RWPE2 (cell line): ENCODE measurements at regions not wholly inside any gene's neighbourhood (a gene's known extent, or its start where the extent isn't known, plus 50 kb on each side); places are given as distances from the start of the nearest gene placed in this dataset.

Experiments used
- ATAC-seq: fragments of 200-7000 bp; cut with Tn5 transposase; 3 replicates; pipeline ENCODE4 v1.9.1; 2021; ENCODE audit warnings: low read depth
- DNase-seq: peaks from one replicate; pipeline ENCODE4 v3.0.0-alpha.2; 2020; ENCODE audit warnings: low spot score
- H3K27ac ChIP-seq: fragments of 450-650 bp; 2 replicates; pipeline ENCODE4 v1.5.1; 2017; ENCODE audit warnings: mild to moderate bottlenecking; ENCODE audit not compliant: poor library complexity, severe bottlenecking
- H3K27me3 ChIP-seq: fragments of 250-450 bp; sonication (Bioruptor Pico); 2 replicates; pipeline ENCODE4 v1.5.1; 2021; ENCODE audit warnings: mild to moderate bottlenecking, moderate library complexity; ENCODE audit not compliant: insufficient read depth, poor library complexity, severe bottlenecking
- H3K36me3 ChIP-seq: fragments of 250-450 bp; sonication (Bioruptor Pico); 2 replicates; pipeline ENCODE4 v1.5.1; 2020; ENCODE audit warnings: low read depth, mild to moderate bottlenecking, moderate library complexity
- H3K4me1 ChIP-seq: fragments of 250-450 bp; sonication (Bioruptor Pico); 2 replicates; pipeline ENCODE4 v1.5.1; 2021; ENCODE audit warnings: mild to moderate bottlenecking, moderate library complexity; ENCODE audit not compliant: insufficient read depth, poor library complexity, severe bottlenecking
- H3K4me3 ChIP-seq: fragments of 250-450 bp; sonication (Bioruptor Pico); 2 replicates; pipeline ENCODE4 v1.5.1; 2021; ENCODE audit warnings: mild to moderate bottlenecking, moderate library complexity; ENCODE audit not compliant: severe bottlenecking
- H3K9me3 ChIP-seq: fragments of 250-450 bp; sonication (Bioruptor Pico); 2 replicates; pipeline ENCODE4 v1.5.1; 2021; ENCODE audit warnings: mild to moderate bottlenecking, moderate library complexity; ENCODE audit not compliant: severe bottlenecking
- CTCF ChIP-seq: fragments of 450-650 bp; IDR thresholded peaks from one replicate; pipeline ENCODE4 v1.5.1; 2017; ENCODE audit warnings: mild to moderate bottlenecking, moderate library complexity; ENCODE audit not compliant: poor library complexity, severe bottlenecking

- no peaks in the 10 kb centered on the region for H3K9me3 ChIP-seq
- H3K4me3 ChIP-seq, result no peak overlapping the region
- H3K36me3 ChIP-seq, result no peaks in the 10 kb centered on the region
- TF ChIP-seq CTCF, result no peak
- DNase-seq, result no peak
- peak; percentile 78 for ATAC-seq
- H3K4me1 ChIP-seq, result no peaks in the 10 kb centered on the region
- H3K27me3 ChIP-seq, result no peaks in the 10 kb centered on the region
- H3K27ac ChIP-seq, result no peak overlapping the region
These were observed 605.5 kb downstream of the EPHA4 start for GRCh38 chr2:220966636-220967035.

GRCh38 chr2:220969348-220969747, 602.8 kb downstream of the EPHA4 start:
- H3K4me3 ChIP-seq, result no peak overlapping the region
- no peaks in the 10 kb centered on the region for H3K27me3 ChIP-seq
- ATAC-seq, result peak; percentile 25; the same call in 1 of the 3 replicates
- no peak for TF ChIP-seq CTCF
- H3K27ac ChIP-seq, result no peak overlapping the region
- no peak for DNase-seq
- no peaks in the 10 kb centered on the region for H3K9me3 ChIP-seq
- no peaks in the 10 kb centered on the region for H3K4me1 ChIP-seq
- H3K36me3 ChIP-seq, result no peaks in the 10 kb centered on the region

GRCh38 chr2:220980966-220981675, 591.0 kb downstream of the EPHA4 start:
- DNase-seq (no peak), ATAC-seq (no peak)
- H3K27me3 ChIP-seq, result no peaks in the 10 kb centered on the region
- no peaks in the 10 kb centered on the region for H3K36me3 ChIP-seq
- H3K4me3 ChIP-seq, result no peak overlapping the region
- H3K9me3 ChIP-seq, result no peaks in the 10 kb centered on the region
- H3K4me1 ChIP-seq, result no peaks in the 10 kb centered on the region
- TF ChIP-seq CTCF, result no peak
- no peak overlapping the region for H3K27ac ChIP-seq

GRCh38 chr2:220981926-220982325, 590.2 kb downstream of the EPHA4 start:
- ATAC-seq (no peak), DNase-seq (no peak)
- no peaks in the 10 kb centered on the region for H3K4me1 ChIP-seq
- no peaks in the 10 kb centered on the region for H3K9me3 ChIP-seq
- no peak for TF ChIP-seq CTCF
- H3K4me3 ChIP-seq, result no peak overlapping the region
- no peaks in the 10 kb centered on the region for H3K27me3 ChIP-seq
- no peak overlapping the region for H3K27ac ChIP-seq
- no peaks in the 10 kb centered on the region for H3K36me3 ChIP-seq

- Histone ChIP-seq H3K27me3 (no peaks in the 10 kb centered on the region), H3K27ac (no peak overlapping the region), H3K4me3 (no peak overlapping the region), H3K4me1 (no peaks in the 10 kb centered on the region), H3K36me3 (no peaks in the 10 kb centered on the region), H3K9me3 (no peaks in the 10 kb centered on the region)
- no peak for TF ChIP-seq CTCF
- ATAC-seq, result no peak
- DNase-seq, result no peak
These were observed 586.5 kb downstream of the EPHA4 start for GRCh38 chr2:220985561-220985960.
